ENCODE measurements at regions not wholly inside any gene's neighbourhood (a gene's known extent, or its start where the extent isn't known, plus 50 kb on each side); places are given as distances from the start of the nearest gene placed in this dataset.

- ATAC-seq (ENCODE audit: insufficient read depth, low read depth) (no peak), DNase-seq (no peak)
- no peak overlapping the region for H3K27ac ChIP-seq (ENCODE audit: low read length)
- no peak overlapping the region for H3K4me2 ChIP-seq (ENCODE audit: insufficient read depth, low read length)
- no peaks in the 10 kb centered on the region for H3K27me3 ChIP-seq (ENCODE audit: insufficient read depth, low read length, poor library complexity)
- TF ChIP-seq CTCF (IDR thresholded peaks at IDR 0.05; ENCODE audit: borderline replicate concordance, extremely low read depth, low read length, poor library complexity, severe bottlenecking) (no peak), EZH2 (IDR thresholded peaks at IDR 0.05; ENCODE audit: borderline replicate concordance, low read depth, low read length, severe bottlenecking) (no peak)
- no peaks in the 10 kb centered on the region for H4K20me1 ChIP-seq (ENCODE audit: insufficient read depth, low read length)
- no peak overlapping the region for H3K9ac ChIP-seq (ENCODE audit: low read depth, low read length)
- H2AFZ ChIP-seq (ENCODE audit: low read depth, low read length), result no peak overlapping the region
- H3K4me1 ChIP-seq (ENCODE audit: insufficient read depth, low read length), result no peaks in the 10 kb centered on the region
- no peaks in the 10 kb centered on the region for H3K36me3 ChIP-seq (ENCODE audit: insufficient read depth, low read length)
- no peaks in the 10 kb centered on the region for H3K79me2 ChIP-seq (ENCODE audit: insufficient read depth, low read length)
- no peaks in the 10 kb centered on the region for H3K9me3 ChIP-seq (ENCODE audit: insufficient read depth, low read length, severe bottlenecking)
- H3K4me3 ChIP-seq (ENCODE audit: low read depth in 1 of 2, low read length in 2 of 2), result no peak overlapping the region
Observed at GRCh38 chr14:46233786-46234185, 417.8 kb downstream of the RPL10L start.

GRCh38 chr14:46230540-46230939 lies 421.0 kb downstream of the RPL10L start:
- Histone ChIP-seq H3K27me3 (ENCODE audit: insufficient read depth, low read length, poor library complexity) (no peaks in the 10 kb centered on the region), H3K79me2 (ENCODE audit: insufficient read depth, low read length) (no peaks in the 10 kb centered on the region), H3K9ac (ENCODE audit: low read depth, low read length) (no peak overlapping the region), H3K4me2 (ENCODE audit: insufficient read depth, low read length) (no peak overlapping the region), H3K4me3 (ENCODE audit: low read depth in 1 of 2, low read length in 2 of 2) (no peak overlapping the region), H2AFZ (ENCODE audit: low read depth, low read length) (no peak overlapping the region), H4K20me1 (ENCODE audit: insufficient read depth, low read length) (no peaks in the 10 kb centered on the region), H3K27ac (ENCODE audit: low read length) (no peak overlapping the region), H3K4me1 (ENCODE audit: insufficient read depth, low read length) (no peaks in the 10 kb centered on the region), H3K9me3 (ENCODE audit: insufficient read depth, low read length, severe bottlenecking) (no peaks in the 10 kb centered on the region), H3K36me3 (ENCODE audit: insufficient read depth, low read length) (no peaks in the 10 kb centered on the region)
- DNase-seq (no peak), ATAC-seq (ENCODE audit: insufficient read depth, low read depth) (no peak)
- TF ChIP-seq EZH2 (IDR thresholded peaks at IDR 0.05; ENCODE audit: borderline replicate concordance, low read depth, low read length, severe bottlenecking), result no peak
- no peak for TF ChIP-seq CTCF (IDR thresholded peaks at IDR 0.05; ENCODE audit: borderline replicate concordance, extremely low read depth, low read length, poor library complexity, severe bottlenecking)

- Histone ChIP-seq H2AFZ (ENCODE audit: low read depth, low read length) (no peak overlapping the region), H3K4me3 (ENCODE audit: low read depth in 1 of 2, low read length in 2 of 2) (no peak overlapping the region), H3K4me2 (ENCODE audit: insufficient read depth, low read length) (no peak overlapping the region), H3K79me2 (ENCODE audit: insufficient read depth, low read length) (no peaks in the 10 kb centered on the region), H3K27me3 (ENCODE audit: insufficient read depth, low read length, poor library complexity) (no peaks in the 10 kb centered on the region), H4K20me1 (ENCODE audit: insufficient read depth, low read length) (no peaks in the 10 kb centered on the region), H3K27ac (ENCODE audit: low read length) (no peak overlapping the region), H3K9me3 (ENCODE audit: insufficient read depth, low read length, severe bottlenecking) (no peaks in the 10 kb centered on the region), H3K4me1 (ENCODE audit: insufficient read depth, low read length) (no peaks in the 10 kb centered on the region), H3K9ac (ENCODE audit: low read depth, low read length) (no peak overlapping the region), H3K36me3 (ENCODE audit: insufficient read depth, low read length) (no peaks in the 10 kb centered on the region)
- DNase-seq (no peak), ATAC-seq (ENCODE audit: insufficient read depth, low read depth) (no peak)
- TF ChIP-seq EZH2 (IDR thresholded peaks at IDR 0.05; ENCODE audit: borderline replicate concordance, low read depth, low read length, severe bottlenecking), result no peak
- TF ChIP-seq CTCF (IDR thresholded peaks at IDR 0.05; ENCODE audit: borderline replicate concordance, extremely low read depth, low read length, poor library complexity, severe bottlenecking), result no peak
Observed at GRCh38 chr14:46215801-46216200, 435.8 kb downstream of the RPL10L start.

- Histone ChIP-seq H3K9me3 (ENCODE audit: insufficient read depth, low read length, severe bottlenecking) (no peaks in the 10 kb centered on the region), H3K36me3 (ENCODE audit: insufficient read depth, low read length) (no peaks in the 10 kb centered on the region), H3K27me3 (ENCODE audit: insufficient read depth, low read length, poor library complexity) (no peaks in the 10 kb centered on the region), H2AFZ (ENCODE audit: low read depth, low read length) (no peak overlapping the region), H3K9ac (ENCODE audit: low read depth, low read length) (no peak overlapping the region), H3K27ac (ENCODE audit: low read length) (no peak overlapping the region), H3K4me2 (ENCODE audit: insufficient read depth, low read length) (no peak overlapping the region), H3K4me1 (ENCODE audit: insufficient read depth, low read length) (no peaks in the 10 kb centered on the region), H3K79me2 (ENCODE audit: insufficient read depth, low read length) (no peaks in the 10 kb centered on the region), H4K20me1 (ENCODE audit: insufficient read depth, low read length) (no peaks in the 10 kb centered on the region), H3K4me3 (ENCODE audit: low read depth in 1 of 2, low read length in 2 of 2) (no peak overlapping the region)
- DNase-seq (no peak), ATAC-seq (ENCODE audit: insufficient read depth, low read depth) (no peak)
- TF ChIP-seq CTCF (IDR thresholded peaks at IDR 0.05; ENCODE audit: borderline replicate concordance, extremely low read depth, low read length, poor library complexity, severe bottlenecking), result no peak
- no peak for TF ChIP-seq EZH2 (IDR thresholded peaks at IDR 0.05; ENCODE audit: borderline replicate concordance, low read depth, low read length, severe bottlenecking)
Observed at GRCh38 chr14:46198676-46199075, 452.9 kb downstream of the RPL10L start.
